WTC11 (cell line): ENCODE measurements at regions not wholly inside any gene's neighbourhood (a gene's known extent, or its start where the extent isn't known, plus 50 kb on each side); places are given as distances from the start of the nearest gene placed in this dataset.

Experiments
- ATAC-seq: fragments of 200-7000 bp; cut with Tn5 transposase; 2 replicates; pipeline ENCODE4 v1.10.0; 2021; ENCODE audit warnings: mild to moderate bottlenecking, moderate library complexity
- CTCF ChIA-PET: fragments of 300-600 bp; sonication (Branson Sonifier 250); formaldehyde crosslinking; loops from one replicate; lab custom pipeline; 2021; ENCODE audit warnings: antibody characterized with exemption; lab: Charles Lee
- POLR2A ChIA-PET: fragments of 350-600 bp; sonication (Branson Sonifier 250); formaldehyde crosslinking; loops from one replicate; lab custom pipeline; 2021; ENCODE audit warnings: antibody characterized with exemption; lab: Charles Lee
- DNase-seq: peaks from one replicate; pipeline ENCODE4 v3.0.0; 2021; ENCODE audit warnings: low spot score
- H3K27ac Mint-ChIP-seq: 2 replicates; pipeline ENCODE4 v1.8.0; 2021; ENCODE audit warnings: mixed read lengths
- H3K27me3 Mint-ChIP-seq: 2 replicates; pipeline ENCODE4 v1.8.0; 2021; ENCODE audit warnings: low read depth, mild to moderate bottlenecking, moderate library complexity, mixed read lengths
- H3K36me3 Mint-ChIP-seq: 2 replicates; pipeline ENCODE4 v1.8.0; 2021; ENCODE audit warnings: mixed read lengths
- H3K4me1 Mint-ChIP-seq: 2 replicates; pipeline ENCODE4 v1.8.0; 2022; ENCODE audit warnings: mixed read lengths
- H3K4me3 Mint-ChIP-seq: 2 replicates; pipeline ENCODE4 v1.8.0; 2021; ENCODE audit warnings: mild to moderate bottlenecking, moderate library complexity, mixed read lengths
- H3K9me3 Mint-ChIP-seq: 2 replicates; pipeline ENCODE4 v1.8.0; 2021; ENCODE audit warnings: mixed read lengths
- ATF1 ChIP-seq: sonication (generic); formaldehyde crosslinking; IDR thresholded peaks from 2 replicates; pipeline ENCODE4 v1.8.1; 2023; ENCODE audit warnings: mild to moderate bottlenecking, moderate library complexity, missing genetic modification reagents
- ETV6 ChIP-seq: sonication (generic); formaldehyde crosslinking; IDR thresholded peaks from 2 replicates; pipeline ENCODE4 v1.8.1; 2022; ENCODE audit warnings: mild to moderate bottlenecking, missing genetic modification reagents
- FOXK1 ChIP-seq: sonication (generic); formaldehyde crosslinking; IDR thresholded peaks from 2 replicates; pipeline ENCODE4 v1.8.0; 2022; ENCODE audit warnings: mild to moderate bottlenecking, moderate library complexity, missing genetic modification reagents
- FOXP4 ChIP-seq: sonication (generic); formaldehyde crosslinking; IDR thresholded peaks from 2 replicates; pipeline ENCODE4 v1.8.0; 2022; ENCODE audit warnings: mild to moderate bottlenecking, missing genetic modification reagents
- HMGA2 ChIP-seq: fragments of 250-450 bp; sonication (Bioruptor Pico); IDR thresholded peaks from 2 replicates; pipeline ENCODE4 v1.4.0; 2021; ENCODE audit warnings: mild to moderate bottlenecking, moderate library complexity
- JUN ChIP-seq: sonication (generic); formaldehyde crosslinking; IDR thresholded peaks from 2 replicates; pipeline ENCODE4 v1.8.0; 2023; ENCODE audit warnings: mild to moderate bottlenecking, missing genetic modification reagents
- KAT7 ChIP-seq: sonication (generic); formaldehyde crosslinking; IDR thresholded peaks from 2 replicates; pipeline ENCODE4 v1.8.1; 2023; ENCODE audit warnings: missing genetic modification reagents, mild to moderate bottlenecking, borderline replicate concordance
- MYBL2 ChIP-seq: sonication (generic); formaldehyde crosslinking; IDR thresholded peaks from 2 replicates; pipeline ENCODE4 v1.8.1; 2023; ENCODE audit warnings: mild to moderate bottlenecking, moderate library complexity, missing genetic modification reagents
- SMAD3 ChIP-seq: sonication (generic); formaldehyde crosslinking; IDR thresholded peaks from 2 replicates; pipeline ENCODE4 v1.8.0; 2022; ENCODE audit warnings: missing genetic modification reagents, mild to moderate bottlenecking, borderline replicate concordance
- ZNF138 ChIP-seq: sonication (generic); formaldehyde crosslinking; conservative IDR thresholded peaks from 2 replicates; pipeline ENCODE4 v1.8.1; 2022; ENCODE audit warnings: mild to moderate bottlenecking, moderate library complexity, missing genetic modification reagents
- ZNF232 ChIP-seq: sonication (generic); formaldehyde crosslinking; IDR thresholded peaks from 2 replicates; pipeline ENCODE4 v1.8.0; 2022; ENCODE audit warnings: mild to moderate bottlenecking, missing genetic modification reagents
- ZNF671 ChIP-seq: fragments of 250-450 bp; sonication (Bioruptor Pico); IDR thresholded peaks from 2 replicates; pipeline ENCODE4 v1.8.0; 2021; ENCODE audit warnings: mild to moderate bottlenecking
- TF ChIP-seq, protein P1 (sequence below): sonication (generic); formaldehyde crosslinking; IDR thresholded peaks from 2 replicates; pipeline ENCODE4 v1.8.1; 2022; ENCODE audit warnings: mild to moderate bottlenecking, missing genetic modification reagents, moderate library complexity, borderline replicate concordance
- TF ChIP-seq, protein P2 (sequence below): fragments of 250-450 bp; sonication (Bioruptor Pico); IDR thresholded peaks from 2 replicates; pipeline ENCODE4 v1.9.0; 2021; ENCODE audit warnings: mild to moderate bottlenecking
- TF ChIP-seq, protein P3 (sequence below): sonication (generic); formaldehyde crosslinking; IDR thresholded peaks from 2 replicates; pipeline ENCODE4 v1.8.1; 2023; ENCODE audit warnings: mild to moderate bottlenecking, missing genetic modification reagents, moderate library complexity
- TF ChIP-seq, protein P4 (sequence below): fragments of 250-450 bp; sonication (Bioruptor Pico); IDR thresholded peaks from 2 replicates; pipeline ENCODE4 v1.9.0; 2021; ENCODE audit warnings: mild to moderate bottlenecking, borderline replicate concordance
- TF ChIP-seq, protein P5 (sequence below): sonication (generic); formaldehyde crosslinking; IDR thresholded peaks from 2 replicates; pipeline ENCODE4 v1.8.1; 2022; ENCODE audit warnings: low read depth, missing genetic modification reagents, borderline replicate concordance
- TF ChIP-seq, protein P6 (sequence below): sonication (generic); formaldehyde crosslinking; IDR thresholded peaks from 2 replicates; pipeline ENCODE4 v1.8.0; 2022; ENCODE audit warnings: mild to moderate bottlenecking, missing genetic modification reagents

- no peak for TF ChIP-seq ATF1
- TF ChIP-seq SMAD3 (CRISPR knock-in tag): no peak
- no peak for TF ChIP-seq ZNF138 (CRISPR knock-in tag)
- TF ChIP-seq, protein P1, sequence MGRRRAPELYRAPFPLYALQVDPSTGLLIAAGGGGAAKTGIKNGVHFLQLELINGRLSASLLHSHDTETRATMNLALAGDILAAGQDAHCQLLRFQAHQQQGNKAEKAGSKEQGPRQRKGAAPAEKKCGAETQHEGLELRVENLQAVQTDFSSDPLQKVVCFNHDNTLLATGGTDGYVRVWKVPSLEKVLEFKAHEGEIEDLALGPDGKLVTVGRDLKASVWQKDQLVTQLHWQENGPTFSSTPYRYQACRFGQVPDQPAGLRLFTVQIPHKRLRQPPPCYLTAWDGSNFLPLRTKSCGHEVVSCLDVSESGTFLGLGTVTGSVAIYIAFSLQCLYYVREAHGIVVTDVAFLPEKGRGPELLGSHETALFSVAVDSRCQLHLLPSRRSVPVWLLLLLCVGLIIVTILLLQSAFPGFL (CRISPR knock-in tag): no peak
- TF ChIP-seq, protein P2, sequence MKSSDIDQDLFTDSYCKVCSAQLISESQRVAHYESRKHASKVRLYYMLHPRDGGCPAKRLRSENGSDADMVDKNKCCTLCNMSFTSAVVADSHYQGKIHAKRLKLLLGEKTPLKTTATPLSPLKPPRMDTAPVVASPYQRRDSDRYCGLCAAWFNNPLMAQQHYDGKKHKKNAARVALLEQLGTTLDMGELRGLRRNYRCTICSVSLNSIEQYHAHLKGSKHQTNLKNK: no peak
- TF ChIP-seq MYBL2: no peak
- TF ChIP-seq, all 79 proteins: peak for 0
These were observed 157.0 kb upstream of the FAM83B start (continued) for GRCh38 chr6:54689620-54690019.

GRCh38 chr6:54690596-54690995 is 156.0 kb upstream of the FAM83B start:
- Mint-ChIP-seq H3K4me3 (no peak overlapping the region), H3K9me3 (no peaks in the 10 kb centered on the region), H3K4me1 (peaks cover 9% of the 10 kb centered on the region; the same call in 1 of the 2 replicates), H3K27me3 (peaks cover 78% of the 10 kb centered on the region), H3K36me3 (no peaks in the 10 kb centered on the region), H3K27ac (no peak overlapping the region)
- DNase-seq: no peak
- no peak for TF ChIP-seq ZNF671 (CRISPR knock-in tag)
- no peak for TF ChIP-seq JUN (CRISPR knock-in tag)
- TF ChIP-seq, protein P3, sequence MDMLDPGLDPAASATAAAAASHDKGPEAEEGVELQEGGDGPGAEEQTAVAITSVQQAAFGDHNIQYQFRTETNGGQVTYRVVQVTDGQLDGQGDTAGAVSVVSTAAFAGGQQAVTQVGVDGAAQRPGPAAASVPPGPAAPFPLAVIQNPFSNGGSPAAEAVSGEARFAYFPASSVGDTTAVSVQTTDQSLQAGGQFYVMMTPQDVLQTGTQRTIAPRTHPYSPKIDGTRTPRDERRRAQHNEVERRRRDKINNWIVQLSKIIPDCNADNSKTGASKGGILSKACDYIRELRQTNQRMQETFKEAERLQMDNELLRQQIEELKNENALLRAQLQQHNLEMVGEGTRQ: no peak
- no peak for TF ChIP-seq HMGA2 (CRISPR knock-in tag)
- TF ChIP-seq, protein P4, sequence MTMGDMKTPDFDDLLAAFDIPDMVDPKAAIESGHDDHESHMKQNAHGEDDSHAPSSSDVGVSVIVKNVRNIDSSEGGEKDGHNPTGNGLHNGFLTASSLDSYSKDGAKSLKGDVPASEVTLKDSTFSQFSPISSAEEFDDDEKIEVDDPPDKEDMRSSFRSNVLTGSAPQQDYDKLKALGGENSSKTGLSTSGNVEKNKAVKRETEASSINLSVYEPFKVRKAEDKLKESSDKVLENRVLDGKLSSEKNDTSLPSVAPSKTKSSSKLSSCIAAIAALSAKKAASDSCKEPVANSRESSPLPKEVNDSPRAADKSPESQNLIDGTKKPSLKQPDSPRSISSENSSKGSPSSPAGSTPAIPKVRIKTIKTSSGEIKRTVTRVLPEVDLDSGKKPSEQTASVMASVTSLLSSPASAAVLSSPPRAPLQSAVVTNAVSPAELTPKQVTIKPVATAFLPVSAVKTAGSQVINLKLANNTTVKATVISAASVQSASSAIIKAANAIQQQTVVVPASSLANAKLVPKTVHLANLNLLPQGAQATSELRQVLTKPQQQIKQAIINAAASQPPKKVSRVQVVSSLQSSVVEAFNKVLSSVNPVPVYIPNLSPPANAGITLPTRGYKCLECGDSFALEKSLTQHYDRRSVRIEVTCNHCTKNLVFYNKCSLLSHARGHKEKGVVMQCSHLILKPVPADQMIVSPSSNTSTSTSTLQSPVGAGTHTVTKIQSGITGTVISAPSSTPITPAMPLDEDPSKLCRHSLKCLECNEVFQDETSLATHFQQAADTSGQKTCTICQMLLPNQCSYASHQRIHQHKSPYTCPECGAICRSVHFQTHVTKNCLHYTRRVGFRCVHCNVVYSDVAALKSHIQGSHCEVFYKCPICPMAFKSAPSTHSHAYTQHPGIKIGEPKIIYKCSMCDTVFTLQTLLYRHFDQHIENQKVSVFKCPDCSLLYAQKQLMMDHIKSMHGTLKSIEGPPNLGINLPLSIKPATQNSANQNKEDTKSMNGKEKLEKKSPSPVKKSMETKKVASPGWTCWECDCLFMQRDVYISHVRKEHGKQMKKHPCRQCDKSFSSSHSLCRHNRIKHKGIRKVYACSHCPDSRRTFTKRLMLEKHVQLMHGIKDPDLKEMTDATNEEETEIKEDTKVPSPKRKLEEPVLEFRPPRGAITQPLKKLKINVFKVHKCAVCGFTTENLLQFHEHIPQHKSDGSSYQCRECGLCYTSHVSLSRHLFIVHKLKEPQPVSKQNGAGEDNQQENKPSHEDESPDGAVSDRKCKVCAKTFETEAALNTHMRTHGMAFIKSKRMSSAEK (CRISPR knock-in tag): no peak
- no peak for TF ChIP-seq FOXK1 (CRISPR knock-in tag)
- TF ChIP-seq ETV6: no peak
- no peak for TF ChIP-seq MYBL2
- TF ChIP-seq FOXP4: no peak
- TF ChIP-seq, protein P5, sequence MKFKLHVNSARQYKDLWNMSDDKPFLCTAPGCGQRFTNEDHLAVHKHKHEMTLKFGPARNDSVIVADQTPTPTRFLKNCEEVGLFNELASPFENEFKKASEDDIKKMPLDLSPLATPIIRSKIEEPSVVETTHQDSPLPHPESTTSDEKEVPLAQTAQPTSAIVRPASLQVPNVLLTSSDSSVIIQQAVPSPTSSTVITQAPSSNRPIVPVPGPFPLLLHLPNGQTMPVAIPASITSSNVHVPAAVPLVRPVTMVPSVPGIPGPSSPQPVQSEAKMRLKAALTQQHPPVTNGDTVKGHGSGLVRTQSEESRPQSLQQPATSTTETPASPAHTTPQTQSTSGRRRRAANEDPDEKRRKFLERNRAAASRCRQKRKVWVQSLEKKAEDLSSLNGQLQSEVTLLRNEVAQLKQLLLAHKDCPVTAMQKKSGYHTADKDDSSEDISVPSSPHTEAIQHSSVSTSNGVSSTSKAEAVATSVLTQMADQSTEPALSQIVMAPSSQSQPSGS (CRISPR knock-in tag): no peak
- TF ChIP-seq KAT7 (CRISPR knock-in tag): no peak
- TF ChIP-seq, protein P6, sequence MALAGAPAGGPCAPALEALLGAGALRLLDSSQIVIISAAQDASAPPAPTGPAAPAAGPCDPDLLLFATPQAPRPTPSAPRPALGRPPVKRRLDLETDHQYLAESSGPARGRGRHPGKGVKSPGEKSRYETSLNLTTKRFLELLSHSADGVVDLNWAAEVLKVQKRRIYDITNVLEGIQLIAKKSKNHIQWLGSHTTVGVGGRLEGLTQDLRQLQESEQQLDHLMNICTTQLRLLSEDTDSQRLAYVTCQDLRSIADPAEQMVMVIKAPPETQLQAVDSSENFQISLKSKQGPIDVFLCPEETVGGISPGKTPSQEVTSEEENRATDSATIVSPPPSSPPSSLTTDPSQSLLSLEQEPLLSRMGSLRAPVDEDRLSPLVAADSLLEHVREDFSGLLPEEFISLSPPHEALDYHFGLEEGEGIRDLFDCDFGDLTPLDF (CRISPR knock-in tag): no peak
- TF ChIP-seq ZNF232: no peak
- ChIA-PET POLR2A (no interaction called here), CTCF (interaction anchor here (1.1 kb wide), 1 partner anchor 27 kb away, joined by 4 read pairs; no protein-coding TSS in a partner anchor)
- no peak for ATAC-seq
